GM19455 (cell line): ENCODE measurements at regions not wholly inside any gene's neighbourhood (a gene's known extent, or its start where the extent isn't known, plus 50 kb on each side); places are given as distances from the start of the nearest gene placed in this dataset.
"Not testable (repeated sequence)": the region's sequence is repeated elsewhere in the genome, so short reads cannot be mapped to it uniquely, and the experiment has no call there.

Experiments used
- ATAC-seq: cut with Tn5 transposase; IDR thresholded peaks from one replicate; pipeline ENCODE4 v1.9.1; 2021; ENCODE audit not compliant: unreplicated experiment

GRCh38 chr6:14386263-14386662 lies 268.7 kb downstream of the CD83 start:
- ATAC-seq, result no peak

GRCh38 chr6:14386668-14387067 lies 269.1 kb downstream of the CD83 start:
- ATAC-seq, result no peak

DNA sequence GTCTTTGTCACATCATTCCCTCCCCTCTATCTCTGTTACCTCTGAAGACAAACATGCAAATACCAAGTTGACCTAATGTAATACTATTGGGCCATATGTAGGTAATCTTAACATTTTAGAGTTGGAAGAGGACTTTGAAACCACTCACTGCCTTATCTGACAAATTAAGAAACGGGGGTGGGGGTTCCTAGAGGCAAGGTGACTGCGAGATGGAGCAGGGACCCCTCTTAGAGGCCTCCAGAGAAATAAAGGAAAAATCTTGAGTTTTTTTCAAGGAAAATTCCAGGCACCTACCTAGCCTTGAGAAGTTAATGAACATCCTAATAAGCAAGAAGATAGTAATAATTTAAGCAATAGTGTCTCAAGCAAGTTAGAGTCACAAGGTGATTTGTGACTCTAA lies 270.8 kb downstream of the CD83 start:
- ATAC-seq, result no peak

DNA sequence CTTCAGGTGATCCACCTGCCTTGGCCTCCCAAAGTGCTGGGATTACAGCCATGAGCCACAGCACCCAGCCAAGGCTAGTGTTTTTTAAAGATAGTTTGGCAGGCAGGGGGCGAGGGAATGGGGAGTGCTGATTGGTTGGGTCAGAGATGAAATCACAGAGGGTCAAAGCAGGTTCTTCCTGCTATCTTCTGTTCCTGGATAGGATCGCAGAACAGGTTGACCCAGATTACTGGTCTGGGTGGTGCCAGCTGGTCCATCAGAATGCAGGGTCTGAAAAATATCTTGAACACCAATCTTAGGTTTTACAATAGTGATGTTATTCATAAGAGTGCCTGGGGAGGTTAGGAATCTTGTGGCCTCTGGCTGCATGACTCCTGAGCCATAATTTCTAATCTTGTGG lies 272.2 kb downstream of the CD83 start:
- not testable (repeated sequence) for ATAC-seq

- no peak for ATAC-seq
Measured at GRCh38 chr6:14390805-14391204, 273.2 kb downstream of the CD83 start.

- no peak for ATAC-seq
Measured at GRCh38 chr6:14393910-14394309, 276.3 kb downstream of the CD83 start.

DNA sequence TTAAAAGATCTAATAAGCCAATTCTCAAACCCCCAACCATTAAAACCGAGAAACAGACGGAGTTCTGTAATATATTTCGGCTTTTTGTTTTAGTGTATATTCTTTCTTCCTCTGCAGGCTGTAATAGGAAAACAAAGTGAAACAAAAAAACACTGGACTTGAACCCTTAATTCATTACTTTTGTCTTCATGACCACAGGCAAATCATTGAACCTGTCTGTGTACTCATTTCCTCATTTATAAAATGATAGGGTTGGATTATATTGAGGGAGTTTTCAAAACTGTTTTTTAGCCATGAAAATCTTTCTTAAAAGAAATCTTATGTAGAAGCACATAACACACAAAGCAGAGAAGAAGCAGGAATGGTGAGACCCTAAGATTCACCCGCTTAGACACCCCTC lies 278.8 kb downstream of the CD83 start:
- ATAC-seq, result no peak

GRCh38 chr6:14396826-14397517 lies 279.4 kb downstream of the CD83 start:
- ATAC-seq, result no peak

- ATAC-seq, result no peak
Measured at GRCh38 chr6:14397518-14397901, 279.9 kb downstream of the CD83 start.

DNA sequence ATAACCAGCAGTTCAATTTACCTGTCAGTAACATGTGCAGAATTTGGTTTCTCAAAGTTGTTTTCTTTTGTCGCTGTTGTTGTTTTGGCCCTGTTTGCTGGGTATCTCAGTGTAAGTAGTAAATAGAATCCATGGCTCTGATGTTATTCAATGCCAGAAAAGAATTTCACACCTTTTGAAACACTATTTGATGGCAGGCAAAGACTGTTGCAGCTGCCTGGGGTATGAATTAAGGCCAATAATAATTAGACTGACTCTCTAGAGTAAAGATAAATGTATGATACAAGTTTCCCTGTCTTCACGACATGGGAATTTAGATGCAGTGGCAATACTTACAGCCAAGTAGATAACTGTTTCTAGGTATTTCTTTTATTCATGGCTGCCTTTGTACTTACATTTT lies 281.4 kb downstream of the CD83 start:
- no peak for ATAC-seq

DNA sequence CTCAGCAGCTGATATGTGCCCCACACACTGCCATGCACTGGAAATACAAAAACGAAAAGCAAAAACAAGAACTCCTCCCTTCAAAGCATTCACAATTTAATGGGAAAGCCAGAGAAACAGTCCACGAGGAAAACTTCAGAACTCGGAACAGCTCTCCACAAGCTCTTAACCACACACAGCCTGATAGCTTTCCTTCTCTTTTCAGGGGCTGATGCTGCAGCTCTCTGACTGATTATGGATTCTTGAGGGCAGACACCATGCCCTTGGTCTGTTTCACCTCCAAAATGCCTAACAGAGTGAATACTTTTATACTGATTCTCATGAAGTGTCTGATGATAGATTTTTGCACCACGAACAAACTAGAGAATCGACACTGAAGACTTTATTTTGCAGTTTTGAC lies 282.1 kb downstream of the CD83 start:
- ATAC-seq, result no peak

DNA sequence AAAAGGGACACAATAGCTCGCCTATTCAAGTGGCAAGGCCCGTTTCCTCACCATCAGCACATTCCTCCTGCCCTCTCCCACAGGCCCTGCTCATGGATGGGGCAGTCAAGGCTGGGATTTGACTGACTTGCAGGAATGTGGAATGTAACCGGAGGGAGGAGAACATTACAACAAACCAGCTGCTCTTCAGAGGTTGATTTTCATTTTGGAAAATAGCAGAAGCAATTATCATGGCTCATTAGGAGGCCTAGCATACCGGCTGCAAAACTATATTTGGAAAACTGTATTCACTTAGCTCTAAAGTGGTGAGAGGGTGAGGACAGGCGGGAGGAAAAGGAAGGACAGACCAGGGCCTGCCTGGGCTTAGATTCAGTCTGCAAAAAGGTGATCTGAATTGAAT lies 283.7 kb downstream of the CD83 start:
- ATAC-seq, result no peak

GRCh38 chr6:14406614-14407331 lies 289.2 kb downstream of the CD83 start:
- no peak for ATAC-seq

- no peak for ATAC-seq
Measured at GRCh38 chr6:14408446-14408845, 290.9 kb downstream of the CD83 start.

DNA sequence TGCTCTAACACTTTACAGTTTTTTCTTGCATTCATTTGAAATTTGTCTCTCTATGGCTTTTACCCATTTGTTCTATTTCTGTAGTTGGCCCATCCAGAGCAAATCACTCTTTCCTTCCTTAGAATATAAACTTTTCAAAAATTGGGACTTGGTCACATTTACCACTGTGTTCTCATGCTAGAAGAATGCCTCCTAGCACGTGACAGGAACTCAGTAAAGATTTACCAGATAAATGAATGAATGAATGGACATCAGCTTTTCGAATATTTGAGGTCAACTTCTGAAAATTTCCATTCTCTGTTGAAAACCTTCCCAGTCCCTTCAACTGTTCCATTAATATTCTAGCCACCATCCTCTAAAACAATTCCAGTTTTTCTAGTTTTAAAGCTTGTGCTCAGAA lies 294.5 kb downstream of the CD83 start:
- ATAC-seq, result no peak

GRCh38 chr6:14415452-14415851 lies 297.9 kb downstream of the CD83 start:
- no peak for ATAC-seq

DNA sequence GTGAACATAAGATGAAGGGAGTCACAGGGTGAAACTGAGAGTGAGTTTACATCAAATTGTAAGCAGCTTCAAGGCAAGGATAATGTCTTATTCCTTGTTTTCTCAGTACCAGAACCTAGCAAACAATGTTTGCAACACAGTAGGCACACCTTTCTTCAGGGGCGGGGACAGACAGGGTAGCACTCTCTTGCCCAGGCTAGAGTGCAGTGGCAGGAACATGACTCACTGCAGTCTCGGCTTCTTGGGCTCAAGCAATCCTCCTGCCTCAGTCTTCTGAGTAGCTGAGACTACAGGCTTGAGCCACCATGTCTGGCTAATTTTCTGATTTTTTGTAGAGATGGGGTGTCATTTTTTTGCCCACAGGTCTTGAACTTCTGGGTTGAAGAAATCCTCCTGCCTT lies 299.8 kb downstream of the CD83 start:
- ATAC-seq, result no peak

- not testable (repeated sequence) for ATAC-seq
Measured at GRCh38 chr6:14419224-14419623, 301.7 kb downstream of the CD83 start.

DNA sequence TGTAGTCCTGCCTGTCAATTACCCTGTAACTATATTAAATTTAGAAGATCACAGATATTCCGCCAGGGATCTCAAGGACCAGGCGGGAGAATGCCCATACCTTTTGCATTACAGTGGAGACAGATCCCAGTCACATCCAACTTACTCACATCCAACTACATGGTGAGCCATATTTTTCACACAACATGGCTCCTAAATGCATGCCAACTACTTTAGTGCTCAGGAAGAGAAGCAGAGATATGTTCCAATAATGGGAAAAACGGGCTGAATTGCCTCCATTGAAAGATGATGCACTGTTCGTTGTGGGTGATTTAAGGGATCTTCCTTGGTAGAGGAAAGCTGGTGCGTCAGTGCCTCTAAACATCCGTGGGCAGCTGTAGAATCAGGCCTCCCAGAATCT lies 304.5 kb downstream of the CD83 start:
- no peak for ATAC-seq

DNA sequence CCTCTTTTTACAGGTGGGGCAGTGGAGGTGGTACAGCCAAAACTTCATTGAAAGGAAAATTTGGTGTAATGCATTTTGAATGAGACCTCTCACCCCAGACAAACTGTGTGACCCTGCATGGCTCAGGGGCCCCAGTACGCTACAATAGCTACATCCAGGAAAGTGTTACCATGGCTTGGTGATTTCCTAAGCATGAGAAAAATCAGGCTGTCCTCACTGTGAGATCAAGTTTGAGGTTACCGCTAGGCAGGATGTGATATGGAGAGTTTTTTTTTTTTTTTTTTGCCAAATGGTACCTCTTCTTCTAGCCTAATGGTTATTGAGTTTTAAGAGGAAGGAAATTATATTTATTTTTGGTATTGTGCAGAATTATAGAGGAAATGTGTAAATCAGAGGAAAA lies 305.3 kb downstream of the CD83 start:
- ATAC-seq, result no peak

DNA sequence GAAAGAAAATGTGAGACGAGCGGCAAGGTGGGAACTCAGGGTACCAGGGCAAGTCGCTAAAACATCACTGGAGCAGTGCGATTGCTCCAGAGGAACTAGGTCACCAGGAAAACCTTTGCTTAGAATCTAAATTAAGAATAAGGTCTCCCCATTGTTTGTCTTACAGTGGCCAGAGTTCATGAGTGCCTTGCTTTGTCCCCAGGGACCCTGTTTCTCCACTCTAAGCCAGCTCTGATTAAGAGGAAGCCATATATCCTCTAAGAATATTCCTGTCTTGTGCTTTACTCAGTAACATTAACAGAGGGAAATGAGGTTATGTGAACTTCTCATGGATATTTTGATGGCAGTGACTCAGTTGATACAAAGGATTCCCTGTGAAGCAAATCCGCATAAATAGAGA lies 305.8 kb downstream of the CD83 start:
- no peak for ATAC-seq

GRCh38 chr6:14423955-14424354 lies 306.4 kb downstream of the CD83 start:
- no peak for ATAC-seq

DNA sequence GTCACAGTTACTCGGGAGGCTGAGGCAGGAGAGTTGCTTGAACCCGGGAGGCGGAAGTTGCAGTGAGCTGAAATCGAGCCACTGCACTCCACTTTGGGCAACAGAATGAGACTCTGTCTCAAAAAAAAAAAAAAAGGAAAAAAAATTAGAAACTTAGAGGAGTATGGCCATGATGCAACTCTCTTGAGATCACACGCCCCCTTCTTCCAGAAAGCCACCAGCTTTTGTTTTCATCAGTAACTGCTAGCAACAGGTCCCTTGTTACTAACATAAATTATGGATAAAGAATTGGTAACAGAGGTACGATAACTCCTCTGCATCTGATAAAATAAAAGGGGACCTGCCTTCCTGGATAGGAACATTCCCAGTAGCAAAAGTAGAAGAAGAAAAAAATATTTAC lies 308.2 kb downstream of the CD83 start:
- no peak for ATAC-seq
